OCI-LY3 (cell line): ENCODE measurements at regions not wholly inside any gene's neighbourhood (a gene's known extent, or its start where the extent isn't known, plus 50 kb on each side); places are given as distances from the start of the nearest gene placed in this dataset.

Source experiments
- EZH2phosphoT487 ChIP-seq: fragments of 200-600 bp; shearing (Covaris generic); IDR thresholded peaks from 2 replicates; pipeline ENCODE4 v1.6.1; 2018; ENCODE audit warnings: antibody characterized with exemption, mixed run types, low read depth
- TF ChIP-seq, protein P1 (sequence below): fragments of 200-600, 300-600 bp; sonication (generic); IDR thresholded peaks from 2 replicates; pipeline ENCODE4 v1.5.1; 2014; ENCODE audit warnings: antibody characterized with exemption, low read length, low read depth

DNA sequence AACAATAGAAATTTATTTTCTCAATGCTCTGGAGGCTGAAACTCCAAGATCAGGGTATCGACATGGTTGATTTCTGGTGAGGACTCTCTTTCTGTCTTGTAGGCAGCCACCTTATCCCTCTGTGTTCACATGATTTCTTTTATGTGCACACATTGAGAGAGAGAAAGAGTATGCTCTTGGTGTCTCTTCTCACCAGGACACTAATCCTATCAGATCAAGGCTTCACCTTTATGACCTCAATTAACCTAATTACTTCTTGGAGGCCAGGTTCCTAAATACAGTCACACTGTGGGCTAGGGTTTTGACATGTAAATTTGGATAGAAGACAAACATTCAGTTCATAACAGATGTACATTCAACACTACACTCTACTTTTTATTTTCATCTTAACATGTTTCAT lies 1094.2 kb upstream of the ADGRL2 start:
- TF ChIP-seq, protein P1, sequence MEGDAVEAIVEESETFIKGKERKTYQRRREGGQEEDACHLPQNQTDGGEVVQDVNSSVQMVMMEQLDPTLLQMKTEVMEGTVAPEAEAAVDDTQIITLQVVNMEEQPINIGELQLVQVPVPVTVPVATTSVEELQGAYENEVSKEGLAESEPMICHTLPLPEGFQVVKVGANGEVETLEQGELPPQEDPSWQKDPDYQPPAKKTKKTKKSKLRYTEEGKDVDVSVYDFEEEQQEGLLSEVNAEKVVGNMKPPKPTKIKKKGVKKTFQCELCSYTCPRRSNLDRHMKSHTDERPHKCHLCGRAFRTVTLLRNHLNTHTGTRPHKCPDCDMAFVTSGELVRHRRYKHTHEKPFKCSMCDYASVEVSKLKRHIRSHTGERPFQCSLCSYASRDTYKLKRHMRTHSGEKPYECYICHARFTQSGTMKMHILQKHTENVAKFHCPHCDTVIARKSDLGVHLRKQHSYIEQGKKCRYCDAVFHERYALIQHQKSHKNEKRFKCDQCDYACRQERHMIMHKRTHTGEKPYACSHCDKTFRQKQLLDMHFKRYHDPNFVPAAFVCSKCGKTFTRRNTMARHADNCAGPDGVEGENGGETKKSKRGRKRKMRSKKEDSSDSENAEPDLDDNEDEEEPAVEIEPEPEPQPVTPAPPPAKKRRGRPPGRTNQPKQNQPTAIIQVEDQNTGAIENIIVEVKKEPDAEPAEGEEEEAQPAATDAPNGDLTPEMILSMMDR = no peak
- TF ChIP-seq EZH2phosphoT487 = no peak
